SU-DHL-6 (cell line): ENCODE measurements at regions not wholly inside any gene's neighbourhood (a gene's known extent, or its start where the extent isn't known, plus 50 kb on each side); places are given as distances from the start of the nearest gene placed in this dataset.

Source experiments
- H2AFZ ChIP-seq: fragments of 200-600 bp; sonication (generic); 2 replicates; pipeline ENCODE4 v1.6.1; 2014; ENCODE audit warnings: low read depth, mild to moderate bottlenecking, moderate library complexity, mixed read lengths, antibody characterized with exemption, low read length; ENCODE audit not compliant: severe bottlenecking
- H3F3A ChIP-seq: fragments of 200-600 bp; shearing (Covaris generic); 2 replicates; pipeline ENCODE4 v1.6.0; 2016; ENCODE audit warnings: antibody characterized with exemption, mild to moderate bottlenecking; ENCODE audit not compliant: insufficient read depth
- H3K27ac ChIP-seq: fragments of 200-600 bp; sonication (generic); 2 replicates; pipeline ENCODE4 v1.5.1; 2016; ENCODE audit warnings: low read depth, mild to moderate bottlenecking, low read length, moderate library complexity, mixed read lengths
- H3K27me3 ChIP-seq: fragments of 200-600 bp; sonication (generic), shearing (Covaris generic); 2 replicates; pipeline ENCODE4 v1.6.0; 2014; ENCODE audit warnings: mild to moderate bottlenecking, low read length
- H3K36me3 ChIP-seq: fragments of 200-600 bp; sonication (generic); 2 replicates; pipeline ENCODE4 v1.6.1; 2014; ENCODE audit warnings: mild to moderate bottlenecking, low read length, mixed read lengths
- H3K4me2 ChIP-seq: fragments of 300-600, 200-600 bp; shearing (Covaris generic), sonication (generic); 2 replicates; pipeline ENCODE4 v1.6.0; 2014; ENCODE audit warnings: low read length, low read depth, mild to moderate bottlenecking; ENCODE audit not compliant: poor library complexity, severe bottlenecking
- H3K4me3 ChIP-seq: fragments of 200-600 bp; sonication (generic); 2 replicates; pipeline ENCODE4 v1.5.1; 2014; ENCODE audit warnings: antibody characterized with exemption, low read length, mild to moderate bottlenecking, mixed read lengths; ENCODE audit not compliant: insufficient read depth, poor library complexity, severe bottlenecking
- H3K79me2 ChIP-seq: fragments of 200-600 bp; sonication (generic); 2 replicates; pipeline ENCODE4 v1.6.1; 2014; ENCODE audit warnings: mild to moderate bottlenecking, low read length, moderate library complexity; ENCODE audit not compliant: insufficient read depth
- H3K9ac ChIP-seq: fragments of 200-600 bp; sonication (generic); 2 replicates; pipeline ENCODE4 v1.7.0; 2014; ENCODE audit warnings: mild to moderate bottlenecking, low read length
- H3K9me2 ChIP-seq: fragments of 200-600 bp; sonication (generic); replicated peaks from 2 replicates; pipeline ENCODE4 v1.6.1; 2014; ENCODE audit warnings: low read length; ENCODE audit not compliant: insufficient read depth
- H3K9me3 ChIP-seq: fragments of 200-600 bp; sonication (generic); 2 replicates; pipeline ENCODE4 v1.6.1; 2014; ENCODE audit warnings: low read length, mixed read lengths; ENCODE audit not compliant: insufficient read depth
- H4K20me1 ChIP-seq: fragments of 200-600 bp; sonication (generic); 2 replicates; pipeline ENCODE4 v1.6.1; 2014; ENCODE audit warnings: low read depth, mild to moderate bottlenecking, antibody characterized with exemption, low read length, moderate library complexity, mixed read lengths
- EZH2phosphoT487 ChIP-seq: fragments of 200-600 bp; sonication (generic), shearing (Covaris generic); conservative IDR thresholded peaks from 2 replicates; pipeline ENCODE4 v1.6.1; 2018; ENCODE audit warnings: mild to moderate bottlenecking, antibody characterized with exemption, low read length, moderate library complexity, mixed read lengths
- TF ChIP-seq, protein P1 (sequence below): fragments of 200-600 bp; sonication (generic); IDR thresholded peaks from one replicate; pipeline ENCODE4 v1.5.1; 2017; ENCODE audit warnings: antibody characterized with exemption, mild to moderate bottlenecking, low read length, moderate library complexity; ENCODE audit not compliant: insufficient read depth, poor library complexity, severe bottlenecking

DNA sequence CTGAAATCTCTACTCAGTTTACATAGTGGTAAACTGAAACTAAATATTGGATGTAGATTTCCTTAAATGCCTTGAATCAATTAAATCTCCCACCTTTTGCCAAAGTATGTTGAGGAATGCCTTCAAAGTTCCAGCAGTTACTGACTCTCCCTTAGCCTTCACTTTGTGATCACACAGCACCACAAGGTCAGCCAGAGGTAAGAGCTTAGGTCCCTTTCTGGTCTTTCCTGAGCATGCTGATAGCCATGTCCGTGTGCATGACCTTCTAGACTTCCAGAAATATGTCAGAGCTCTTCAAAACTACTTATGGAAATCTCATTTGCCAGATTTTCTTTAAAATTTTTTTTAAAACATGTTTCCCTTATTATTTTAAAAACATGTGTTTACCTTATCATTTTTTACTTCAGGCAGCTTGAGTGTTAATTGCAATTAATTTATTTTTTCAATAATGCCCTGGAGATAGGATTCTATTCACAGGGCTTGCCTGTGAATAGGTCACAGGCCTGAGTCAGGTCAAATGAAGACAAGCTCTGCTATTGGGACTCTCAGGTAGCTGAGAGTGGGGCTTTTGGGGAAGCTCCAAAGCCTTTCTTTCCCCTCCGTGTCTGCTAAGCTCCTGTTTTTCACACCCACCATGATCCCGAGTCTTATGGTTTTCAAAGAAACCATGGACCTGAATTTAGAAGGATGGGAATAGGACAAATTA, 220.5 kb downstream of the CXCL12 start:
- no peak overlapping the region for H3K9ac ChIP-seq
- H3K79me2 ChIP-seq = no peaks in the 10 kb centered on the region
- no peak overlapping the region for H3K4me3 ChIP-seq
- no peaks in the 10 kb centered on the region for H3K9me2 ChIP-seq
- TF ChIP-seq EZH2phosphoT487 = no peak
- TF ChIP-seq, protein P1, sequence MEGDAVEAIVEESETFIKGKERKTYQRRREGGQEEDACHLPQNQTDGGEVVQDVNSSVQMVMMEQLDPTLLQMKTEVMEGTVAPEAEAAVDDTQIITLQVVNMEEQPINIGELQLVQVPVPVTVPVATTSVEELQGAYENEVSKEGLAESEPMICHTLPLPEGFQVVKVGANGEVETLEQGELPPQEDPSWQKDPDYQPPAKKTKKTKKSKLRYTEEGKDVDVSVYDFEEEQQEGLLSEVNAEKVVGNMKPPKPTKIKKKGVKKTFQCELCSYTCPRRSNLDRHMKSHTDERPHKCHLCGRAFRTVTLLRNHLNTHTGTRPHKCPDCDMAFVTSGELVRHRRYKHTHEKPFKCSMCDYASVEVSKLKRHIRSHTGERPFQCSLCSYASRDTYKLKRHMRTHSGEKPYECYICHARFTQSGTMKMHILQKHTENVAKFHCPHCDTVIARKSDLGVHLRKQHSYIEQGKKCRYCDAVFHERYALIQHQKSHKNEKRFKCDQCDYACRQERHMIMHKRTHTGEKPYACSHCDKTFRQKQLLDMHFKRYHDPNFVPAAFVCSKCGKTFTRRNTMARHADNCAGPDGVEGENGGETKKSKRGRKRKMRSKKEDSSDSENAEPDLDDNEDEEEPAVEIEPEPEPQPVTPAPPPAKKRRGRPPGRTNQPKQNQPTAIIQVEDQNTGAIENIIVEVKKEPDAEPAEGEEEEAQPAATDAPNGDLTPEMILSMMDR = no peak
- no peaks in the 10 kb centered on the region for H3K9me3 ChIP-seq
- H3K4me2 ChIP-seq = no peak overlapping the region
- H3K36me3 ChIP-seq = no peaks in the 10 kb centered on the region
- no peaks in the 10 kb centered on the region for H3F3A ChIP-seq
- H4K20me1 ChIP-seq = no peaks in the 10 kb centered on the region
- H3K27me3 ChIP-seq = no peaks in the 10 kb centered on the region
- no peak overlapping the region for H2AFZ ChIP-seq
- no peak overlapping the region for H3K27ac ChIP-seq

DNA sequence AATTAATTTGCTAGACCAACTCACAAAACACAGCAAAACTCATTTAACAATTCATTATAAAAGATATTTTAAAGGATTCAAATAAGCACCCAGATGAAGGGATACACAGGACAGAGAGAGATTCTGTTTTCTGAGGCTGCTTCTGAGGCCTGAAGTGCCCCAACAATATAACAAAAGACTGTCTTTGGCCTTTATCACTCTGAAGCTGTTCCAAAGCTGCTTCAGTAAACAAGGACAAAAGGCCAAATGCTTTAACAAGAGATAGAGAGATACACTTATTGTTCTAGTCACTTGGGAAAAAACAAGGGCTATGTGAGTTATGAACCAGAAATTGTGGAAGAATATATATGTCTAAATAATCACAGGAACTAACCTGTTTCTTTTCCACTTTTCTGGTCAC, 223.7 kb downstream of the CXCL12 start:
- Histone ChIP-seq H3K79me2 (no peaks in the 10 kb centered on the region), H2AFZ (no peak overlapping the region), H3K9me3 (no peaks in the 10 kb centered on the region), H3K4me3 (no peak overlapping the region), H4K20me1 (no peaks in the 10 kb centered on the region), H3K9ac (no peak overlapping the region), H3K9me2 (no peaks in the 10 kb centered on the region), H3K4me2 (no peak overlapping the region), H3K36me3 (no peaks in the 10 kb centered on the region), H3K27me3 (no peaks in the 10 kb centered on the region), H3F3A (no peaks in the 10 kb centered on the region), H3K27ac (no peak overlapping the region)
- TF ChIP-seq, protein P1 = no peak
- no peak for TF ChIP-seq EZH2phosphoT487

DNA sequence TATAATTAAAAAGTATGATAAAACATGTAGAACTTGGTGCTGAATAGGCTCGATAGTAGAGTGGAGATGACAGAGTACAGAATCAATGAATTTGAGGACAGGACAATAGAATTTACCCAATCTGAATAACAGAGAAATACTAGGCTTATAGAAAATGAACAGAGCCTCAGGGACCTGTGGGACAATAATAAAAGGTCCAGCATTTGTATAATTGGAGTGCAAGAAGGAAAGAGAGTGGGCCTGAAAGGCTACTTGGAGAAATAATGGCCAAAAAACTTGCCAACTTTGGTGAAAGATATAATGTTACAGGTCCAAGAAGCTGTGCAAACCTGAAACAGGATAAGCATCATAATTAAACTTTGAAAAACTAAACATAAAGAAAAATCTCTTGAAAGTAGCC, 227.3 kb downstream of the CXCL12 start:
- no peaks in the 10 kb centered on the region for H3K36me3 ChIP-seq
- no peaks in the 10 kb centered on the region for H3K9me3 ChIP-seq
- H3K4me2 ChIP-seq = no peak overlapping the region
- H3F3A ChIP-seq = no peaks in the 10 kb centered on the region
- H2AFZ ChIP-seq = no peak overlapping the region
- no peaks in the 10 kb centered on the region for H3K27me3 ChIP-seq
- TF ChIP-seq, protein P1 = no peak
- TF ChIP-seq EZH2phosphoT487 = no peak
- H4K20me1 ChIP-seq = no peaks in the 10 kb centered on the region
- no peak overlapping the region for H3K27ac ChIP-seq
- H3K9ac ChIP-seq = no peak overlapping the region
- H3K9me2 ChIP-seq = no peaks in the 10 kb centered on the region
- no peaks in the 10 kb centered on the region for H3K79me2 ChIP-seq
- H3K4me3 ChIP-seq = no peak overlapping the region
